Type B pancreatic cell (in vitro differentiated cells): ENCODE measurements at regions not wholly inside any gene's neighbourhood (a gene's known extent, or its start where the extent isn't known, plus 50 kb on each side); places are given as distances from the start of the nearest gene placed in this dataset.
A peak's percentile ranks its signal among the peaks of the same experiment; 100 is the strongest.

Source experiments
- DNase-seq: peaks from one replicate; pipeline ENCODE4 v3.0.0; 2021; ENCODE audit warnings: mixed read lengths; ENCODE audit not compliant: unreplicated experiment; ENCODE audit errors: extremely low spot score
- H3K27ac Mint-ChIP-seq: 2 replicates; pipeline ENCODE4 v1.8.0; 2021; ENCODE audit warnings: mild to moderate bottlenecking, mixed read lengths
- H3K27me3 Mint-ChIP-seq: 2 replicates; pipeline ENCODE4 v1.8.0; 2021; ENCODE audit warnings: mixed read lengths
- H3K36me3 Mint-ChIP-seq: 2 replicates; pipeline ENCODE4 v1.8.0; 2021; ENCODE audit warnings: mixed read lengths
- H3K4me1 Mint-ChIP-seq: one replicate; pipeline ENCODE4 v1.8.0; 2021; ENCODE audit warnings: mixed read lengths; ENCODE audit not compliant: unreplicated experiment
- H3K4me3 Mint-ChIP-seq: 2 replicates; pipeline ENCODE4 v1.8.0; 2021; ENCODE audit warnings: mild to moderate bottlenecking, mixed read lengths
- H3K9me3 Mint-ChIP-seq: 2 replicates; pipeline ENCODE4 v1.8.0; 2021; ENCODE audit warnings: mixed read lengths
- TF ChIP-seq, protein P1 (sequence below): fragments of 200-600 bp; sonication (generic); conservative IDR thresholded peaks from 2 replicates; pipeline ENCODE4 v1.5.0; 2021; ENCODE audit warnings: antibody characterized with exemption, mild to moderate bottlenecking

GRCh38 chr10:31709028-31709427, 219.6 kb downstream of the ARHGAP12 start:
- Mint-ChIP-seq H3K27ac (no peak overlapping the region), H3K27me3 (no peaks in the 10 kb centered on the region), H3K4me1 (peaks cover 26% of the 10 kb centered on the region)

DNA sequence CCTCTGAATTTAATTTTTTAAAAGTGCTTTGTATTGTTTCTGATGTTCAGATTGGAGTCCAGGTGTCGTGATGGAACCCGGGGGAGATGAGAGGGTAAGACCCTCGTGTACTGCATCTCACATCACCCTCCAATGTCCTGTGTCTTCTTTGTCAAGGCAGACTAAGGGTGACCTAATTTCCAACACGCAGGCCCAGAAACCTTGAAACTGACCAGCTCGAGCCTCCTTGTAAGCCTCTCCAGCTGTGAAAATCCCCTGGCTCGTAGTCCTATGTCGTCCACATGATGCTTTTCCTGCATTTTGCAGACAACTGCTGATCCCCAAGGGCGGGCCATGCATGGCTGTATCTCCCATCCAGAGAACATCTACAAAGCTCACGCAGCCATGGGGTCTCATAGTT, 220.2 kb downstream of the ARHGAP12 start:
- no peak for DNase-seq
- Mint-ChIP-seq H3K4me3 (no peak overlapping the region), H3K27me3 (no peaks in the 10 kb centered on the region), H3K4me1 (peaks cover 26% of the 10 kb centered on the region), H3K9me3 (peaks cover 12% of the 10 kb centered on the region), H3K36me3 (peaks cover 3% of the 10 kb centered on the region), H3K27ac (peak overlapping the region; percentile 36)
- TF ChIP-seq, protein P1, sequence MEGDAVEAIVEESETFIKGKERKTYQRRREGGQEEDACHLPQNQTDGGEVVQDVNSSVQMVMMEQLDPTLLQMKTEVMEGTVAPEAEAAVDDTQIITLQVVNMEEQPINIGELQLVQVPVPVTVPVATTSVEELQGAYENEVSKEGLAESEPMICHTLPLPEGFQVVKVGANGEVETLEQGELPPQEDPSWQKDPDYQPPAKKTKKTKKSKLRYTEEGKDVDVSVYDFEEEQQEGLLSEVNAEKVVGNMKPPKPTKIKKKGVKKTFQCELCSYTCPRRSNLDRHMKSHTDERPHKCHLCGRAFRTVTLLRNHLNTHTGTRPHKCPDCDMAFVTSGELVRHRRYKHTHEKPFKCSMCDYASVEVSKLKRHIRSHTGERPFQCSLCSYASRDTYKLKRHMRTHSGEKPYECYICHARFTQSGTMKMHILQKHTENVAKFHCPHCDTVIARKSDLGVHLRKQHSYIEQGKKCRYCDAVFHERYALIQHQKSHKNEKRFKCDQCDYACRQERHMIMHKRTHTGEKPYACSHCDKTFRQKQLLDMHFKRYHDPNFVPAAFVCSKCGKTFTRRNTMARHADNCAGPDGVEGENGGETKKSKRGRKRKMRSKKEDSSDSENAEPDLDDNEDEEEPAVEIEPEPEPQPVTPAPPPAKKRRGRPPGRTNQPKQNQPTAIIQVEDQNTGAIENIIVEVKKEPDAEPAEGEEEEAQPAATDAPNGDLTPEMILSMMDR: no peak

More at GRCh38 chr10:31709028-31709427, 219.6 kb downstream of the ARHGAP12 start:
- TF ChIP-seq, protein P1: no peak
- Mint-ChIP-seq H3K36me3 (peaks cover 3% of the 10 kb centered on the region), H3K4me3 (no peak overlapping the region), H3K9me3 (peaks cover 12% of the 10 kb centered on the region)
- DNase-seq: no peak

DNA sequence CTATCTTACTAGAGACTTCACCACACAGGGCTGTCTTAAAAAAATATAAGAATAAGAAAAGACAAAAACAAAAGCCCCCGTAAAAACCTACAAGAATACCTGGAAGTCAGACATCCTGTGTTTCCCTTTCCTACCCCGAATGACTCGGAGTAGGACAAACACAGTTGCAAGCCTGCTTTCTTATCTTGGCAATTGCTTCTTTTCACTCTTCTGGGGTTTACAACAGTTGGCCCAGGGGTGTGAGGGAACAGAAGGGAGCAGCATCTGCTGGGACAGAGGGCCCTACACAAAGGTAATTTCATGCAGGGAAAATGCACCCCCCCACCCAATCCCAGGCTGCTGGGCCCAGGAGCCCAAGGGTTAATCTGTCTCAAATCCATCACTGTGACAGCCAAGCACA, 220.6 kb downstream of the ARHGAP12 start:
- no peak for DNase-seq
- peaks cover 3% of the 10 kb centered on the region for H3K36me3 Mint-ChIP-seq
- no peak overlapping the region for H3K4me3 Mint-ChIP-seq
- H3K27me3 Mint-ChIP-seq: no peaks in the 10 kb centered on the region
- H3K9me3 Mint-ChIP-seq: peaks cover 12% of the 10 kb centered on the region
- peak overlapping the region; percentile 36 for H3K27ac Mint-ChIP-seq
- TF ChIP-seq, protein P1: no peak
- H3K4me1 Mint-ChIP-seq: peaks cover 26% of the 10 kb centered on the region

DNA sequence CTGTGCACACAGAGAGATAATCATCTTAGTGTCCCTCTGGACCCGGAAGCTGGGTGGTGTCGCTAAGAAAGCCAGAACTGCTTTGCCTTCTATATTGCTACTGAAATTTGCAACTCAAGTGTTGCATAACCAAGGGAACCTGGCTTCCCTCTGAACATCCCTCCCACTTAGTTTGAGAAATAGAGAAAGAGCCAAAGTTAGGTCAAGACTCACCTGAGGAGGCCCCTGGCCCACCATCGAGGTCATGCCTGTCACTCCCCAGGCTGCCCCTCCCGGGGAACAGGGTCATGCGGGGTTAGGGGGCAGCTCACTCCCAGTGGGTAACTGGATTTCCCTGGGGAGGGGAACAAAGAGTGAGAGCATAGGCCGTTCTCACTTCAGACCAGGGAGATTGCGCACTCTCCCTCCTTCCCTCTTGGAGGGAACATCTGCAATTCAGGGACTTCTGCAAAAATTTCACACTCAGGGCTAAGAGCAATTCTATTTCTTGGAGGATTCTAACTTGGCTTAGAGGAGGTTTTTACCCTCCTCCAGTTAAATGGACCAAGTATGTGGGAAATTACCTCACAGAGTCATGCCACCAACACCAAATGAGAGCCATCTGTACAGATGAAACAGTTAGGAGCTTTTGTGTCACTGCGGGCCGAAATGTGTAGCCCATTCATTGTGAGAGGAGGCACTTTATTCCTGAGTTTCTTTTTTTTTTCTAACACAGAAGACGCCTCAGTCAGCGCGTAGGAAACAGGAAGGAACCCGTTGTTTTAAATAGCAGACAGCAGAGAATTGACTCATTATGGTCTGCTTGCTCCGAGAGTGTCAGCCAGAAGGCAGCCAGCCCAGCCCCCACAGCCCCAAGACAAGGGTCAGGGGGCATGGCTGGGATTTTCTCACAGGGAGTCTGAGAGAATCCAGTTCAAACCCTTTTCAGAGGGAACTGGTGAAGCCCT, 221.3 kb downstream of the ARHGAP12 start:
- Mint-ChIP-seq H3K4me1 (peaks cover 26% of the 10 kb centered on the region), H3K4me3 (peak overlapping the region; percentile 31), H3K9me3 (peaks cover 12% of the 10 kb centered on the region), H3K27me3 (peaks cover under 1% of the 10 kb centered on the region), H3K36me3 (peaks cover 3% of the 10 kb centered on the region), H3K27ac (peak overlapping the region; percentile 36)
- TF ChIP-seq, protein P1: no peak
- DNase-seq: no peak

- H3K4me3 Mint-ChIP-seq: no peak overlapping the region
- peaks cover 3% of the 10 kb centered on the region for H3K36me3 Mint-ChIP-seq
- peaks cover 26% of the 10 kb centered on the region for H3K4me1 Mint-ChIP-seq
- no peak for DNase-seq
- TF ChIP-seq, protein P1: no peak
- peaks cover 10% of the 10 kb centered on the region for H3K9me3 Mint-ChIP-seq
- H3K27me3 Mint-ChIP-seq: peaks cover 4% of the 10 kb centered on the region
- H3K27ac Mint-ChIP-seq: peak overlapping the region; percentile 27
Observed at GRCh38 chr10:31706464-31707092, 222.1 kb downstream of the ARHGAP12 start.
